Heart right ventricle (tissue), 16 donors: ENCODE measurements at regions not wholly inside any gene's neighbourhood (a gene's known extent, or its start where the extent isn't known, plus 50 kb on each side); places are given as distances from the start of the nearest gene placed in this dataset.

Experiments used
- ATAC-seq, 8 donors: fragments of 200-7000 bp; cut with Tn5 transposase; one replicate each; pipeline ENCODE4 v1.9.1; 2020; ENCODE audit warnings: mild to moderate bottlenecking in 8 of 8, moderate library complexity in 8 of 8, moderate number of reproducible peaks in 1 of 8
- DNase-seq, 2 donors: peaks; one replicate each; pipeline ENCODE4 v3.0.0-alpha.2; 2020
- H3K27ac ChIP-seq, 10 donors: fragments of 200-600 bp; sonication (generic) in 2 of 10; one replicate each; pipeline versions ENCODE4 v1.5.0 to v1.8.0; 2020 to 2022; ENCODE audit warnings: mild to moderate bottlenecking in 3 of 10
- H3K27me3 ChIP-seq, 7 donors: fragments of 200-600 bp; one replicate each; pipeline ENCODE4 v1.8.0; 2021 to 2022; ENCODE audit warnings: mild to moderate bottlenecking in 2 of 7
- H3K36me3 ChIP-seq, 9 donors: fragments of 200-600 bp; sonication (generic) in 1 of 9; one replicate each; pipeline versions ENCODE4 v1.5.0 to v1.8.0; 2020 to 2022; ENCODE audit warnings: mild to moderate bottlenecking in 2 of 9
- H3K4me1 ChIP-seq, 9 donors: fragments of 200-600 bp; sonication (generic) in 1 of 9; one replicate each; pipeline versions ENCODE4 v1.5.0 to v1.8.0; 2020 to 2022; ENCODE audit warnings: mild to moderate bottlenecking in 4 of 9
- H3K4me3 ChIP-seq, 10 donors: fragments of 200-600 bp; sonication (generic) in 2 of 10; one replicate each; pipeline versions ENCODE4 v1.5.0 to v1.8.0; 2020 to 2022; ENCODE audit warnings: mild to moderate bottlenecking in 7 of 10, moderate library complexity in 2 of 10
- H3K9me3 ChIP-seq, 11 donors: fragments of 200-600 bp in 10 of 11; sonication (generic) in 2 of 11; one replicate each; pipeline versions ENCODE4 v1.5.0 to v1.8.0; 2013 to 2022; ENCODE audit warnings: mild to moderate bottlenecking in 2 of 11, control low read depth in 1 of 11, moderate library complexity in 1 of 11
- whole genome bisulfite sequencing, 2 donors: extraction: QIAGEN DNeasy Blood & Tissue Kit; methylation state at CpG; one replicate each; pipeline ENCODE4 v1.1.7; 2013; ENCODE audit warnings: inconsistent platforms in 1 of 2; 5-methylcytosine and 5-hydroxymethylcytosine counted together
- intact Hi-C, 10 donors: fragments of 100-400 bp; cut with DNase I; formaldehyde crosslinking; loops; one replicate each; pipeline versions ENCODE4 v1.11.1 to v1.14.2; 2022
- TF ChIP-seq, protein P1 (sequence below), 9 donors: fragments of 200-600 bp; sonication (generic) in 2 of 9; IDR thresholded peaks; one replicate each; pipeline versions ENCODE4 v1.5.0 to v1.8.0; 2021 to 2022; ENCODE audit warnings: antibody characterized with exemption in 9 of 9, mild to moderate bottlenecking in 5 of 9, moderate library complexity in 1 of 9
- donor health status: Arrhythmogenic right ventricular cardiomyopathy.
- donor health status: ischemic (EF 13 %, LVEDD 7.1; RV severe dilation, severe dysfunction).
- donor health status: healthy with polysubstance abuse.
- donor health status: DM: no; HTN: yes; CAD: no.
- donor health status: DM: no; HTN: no; CAD: no.
- donor health status: ischemic (EF 25% LVEDD 6.9; RV normal size, moderate dysfunction).
- donor health status: ischemic (EF 25% LVEDD 5.7; RV mildly dilated, moderate dysfunction).
- donor health status: healthy.
- donor health status: DM: yes; HTN: yes; CAD: no.
- donor health status: Ischemic cardiomyopathy.
- donor health status: ischemic (EF 35%, LVEDD 5.7; RV mildly dilated, moderate dysfunction).
- donor health status: nonischemic (EF 11% LVEDD 7.7; RV severe dilation, severe dysfunction).
- donor health status: DM: yes; HTN: yes; CAD: no.
- donor health status: PGD.
- donor health status: ischemic (EF 29% LVEDD 5.4; RV normal size, mild dysfunction).
- donor health status: nonischemic (EF 23%, LVEDD 6.1; RV moderate dilation, normal function).

GRCh38 chr13:78323040-78323439 lies 280.3 kb downstream of the POU4F1 start:
- no peaks in the 10 kb centered on the region for H3K9me3 ChIP-seq
- H3K36me3 ChIP-seq, result no peaks in the 10 kb centered on the region
- no peaks in the 10 kb centered on the region for H3K27me3 ChIP-seq
- TF ChIP-seq, protein P1, sequence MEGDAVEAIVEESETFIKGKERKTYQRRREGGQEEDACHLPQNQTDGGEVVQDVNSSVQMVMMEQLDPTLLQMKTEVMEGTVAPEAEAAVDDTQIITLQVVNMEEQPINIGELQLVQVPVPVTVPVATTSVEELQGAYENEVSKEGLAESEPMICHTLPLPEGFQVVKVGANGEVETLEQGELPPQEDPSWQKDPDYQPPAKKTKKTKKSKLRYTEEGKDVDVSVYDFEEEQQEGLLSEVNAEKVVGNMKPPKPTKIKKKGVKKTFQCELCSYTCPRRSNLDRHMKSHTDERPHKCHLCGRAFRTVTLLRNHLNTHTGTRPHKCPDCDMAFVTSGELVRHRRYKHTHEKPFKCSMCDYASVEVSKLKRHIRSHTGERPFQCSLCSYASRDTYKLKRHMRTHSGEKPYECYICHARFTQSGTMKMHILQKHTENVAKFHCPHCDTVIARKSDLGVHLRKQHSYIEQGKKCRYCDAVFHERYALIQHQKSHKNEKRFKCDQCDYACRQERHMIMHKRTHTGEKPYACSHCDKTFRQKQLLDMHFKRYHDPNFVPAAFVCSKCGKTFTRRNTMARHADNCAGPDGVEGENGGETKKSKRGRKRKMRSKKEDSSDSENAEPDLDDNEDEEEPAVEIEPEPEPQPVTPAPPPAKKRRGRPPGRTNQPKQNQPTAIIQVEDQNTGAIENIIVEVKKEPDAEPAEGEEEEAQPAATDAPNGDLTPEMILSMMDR (IDR thresholded peaks at IDR 0.05), result no peak
- H3K4me1 ChIP-seq, result no peaks in the 10 kb centered on the region
- H3K27ac ChIP-seq, result no peak overlapping the region
- intact Hi-C loops, result loop anchor here in 1 of 10 donors (10.0 kb wide), 1 partner anchor 652 kb away; no protein-coding TSS in a partner anchor
- DNase-seq (no peak), ATAC-seq (no peak)
- H3K4me3 ChIP-seq, result no peak overlapping the region

DNA sequence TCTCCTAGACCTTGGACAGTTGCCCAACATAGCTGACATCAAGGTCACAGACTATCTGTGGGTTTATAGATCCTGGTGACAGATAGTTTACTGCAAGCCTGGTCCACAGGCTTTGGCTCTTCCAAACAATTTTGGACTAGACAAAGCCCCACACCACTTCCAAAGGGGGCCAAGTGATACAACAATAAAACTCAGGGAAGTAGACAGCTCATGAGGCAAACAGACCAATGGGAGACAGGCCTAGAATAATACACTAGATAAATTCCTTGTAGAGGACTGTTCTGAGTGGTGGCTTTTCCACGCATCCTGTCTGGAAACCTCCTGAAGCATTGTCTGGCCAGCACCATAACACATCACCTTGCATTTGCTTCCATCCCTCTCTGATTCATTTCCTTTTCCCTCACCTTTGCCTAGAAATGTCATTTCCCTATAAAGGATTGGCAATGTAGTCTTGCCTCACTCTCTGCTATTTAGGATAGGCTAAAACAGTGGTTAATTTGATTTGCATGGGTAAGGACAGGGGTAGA lies 284.2 kb downstream of the POU4F1 start:
- no peaks in the 10 kb centered on the region for H3K36me3 ChIP-seq
- no peaks in the 10 kb centered on the region for H3K4me1 ChIP-seq
- no peak for DNase-seq
- H3K9me3 ChIP-seq, result no peaks in the 10 kb centered on the region
- intact Hi-C loops, result loop anchor here in 5 of 10 donors (5.0 to 10.0 kb wide), 4 partner anchors 376 to 666 kb away; no protein-coding TSS in a partner anchor
- WGBS, 2 donors, result 76 to 83% methylated on average over 1 of the region's 1 CpG
- H3K4me3 ChIP-seq, result no peak overlapping the region
- H3K27ac ChIP-seq, result no peak overlapping the region
- TF ChIP-seq, protein P1 (IDR thresholded peaks at IDR 0.05), result no peak
- no peak for ATAC-seq
- H3K27me3 ChIP-seq, result no peaks in the 10 kb centered on the region

GRCh38 chr13:78317030-78317429 lies 286.3 kb downstream of the POU4F1 start:
- Histone ChIP-seq H3K9me3 (no peaks in the 10 kb centered on the region), H3K36me3 (no peaks in the 10 kb centered on the region), H3K27me3 (peaks cover 0 to 3% (median 0%) of the 10 kb centered on the region in 7 donors), H3K27ac (no peak overlapping the region), H3K4me1 (no peaks in the 10 kb centered on the region), H3K4me3 (no peak overlapping the region)
- DNase-seq, result no peak
- TF ChIP-seq, protein P1 (IDR thresholded peaks at IDR 0.05), result peak in 8 of 9 donors; percentile 16 to 66 (median 50)
- intact Hi-C loops, result loop anchor here in 5 of 10 donors (5.0 to 10.0 kb wide), 4 partner anchors 378 to 668 kb away; no protein-coding TSS in a partner anchor
- ATAC-seq, result peak in 2 of 8 donors; percentile 41 to 71

- WGBS, 2 donors, result 83 to 84% methylated on average over 4 of the region's 4 CpGs
- ATAC-seq, result no peak
- Histone ChIP-seq H3K27ac (no peak overlapping the region), H3K4me3 (no peak overlapping the region), H3K27me3 (peaks cover 0 to 3% (median 0%) of the 10 kb centered on the region in 7 donors), H3K4me1 (no peaks in the 10 kb centered on the region), H3K9me3 (no peaks in the 10 kb centered on the region), H3K36me3 (no peaks in the 10 kb centered on the region)
- no peak for DNase-seq
- intact Hi-C loops, result loop anchor here in 3 of 10 donors (10.0 kb wide), 3 partner anchors 385 to 675 kb away; no protein-coding TSS in a partner anchor
- TF ChIP-seq, protein P1 (IDR thresholded peaks at IDR 0.05), result no peak
Observed at GRCh38 chr13:78309497-78310180, 293.7 kb downstream of the POU4F1 start.
